Bronchial epithelial cell (primary cell): ENCODE measurements at regions not wholly inside any gene's neighbourhood (a gene's known extent, or its start where the extent isn't known, plus 50 kb on each side); places are given as distances from the start of the nearest gene placed in this dataset.

Source experiments
- DNase-seq: peaks from one replicate; pipeline ENCODE4 v3.0.0-alpha.2; 2010; ENCODE audit warnings: low read depth
- FAIRE-seq: peaks from 2 replicates; lab custom pipeline; 2011; peaks lifted over from hg19 to GRCh38; lab: Jason Lieb, UNC
- H3K27me3 ChIP-seq: 2 replicates; pipeline ENCODE4 v1.5.1; 2011; ENCODE audit warnings: low read length; ENCODE audit not compliant: control insufficient read depth, insufficient read depth
- H3K36me3 ChIP-seq: 2 replicates; pipeline ENCODE4 v1.5.1; 2011; ENCODE audit warnings: low read length; ENCODE audit not compliant: control insufficient read depth, insufficient read depth
- H3K4me3 ChIP-seq: 2 replicates; pipeline ENCODE4 v1.5.1; 2011; ENCODE audit warnings: mild to moderate bottlenecking, low read depth, low read length, control low read depth
- TF ChIP-seq, protein P1 (sequence below): IDR thresholded peaks from 2 replicates; pipeline ENCODE4 v1.5.1; 2011; ENCODE audit warnings: mild to moderate bottlenecking, moderate library complexity, low read length, control low read depth, inconsistent platforms; ENCODE audit not compliant: insufficient read depth, severe bottlenecking

DNA sequence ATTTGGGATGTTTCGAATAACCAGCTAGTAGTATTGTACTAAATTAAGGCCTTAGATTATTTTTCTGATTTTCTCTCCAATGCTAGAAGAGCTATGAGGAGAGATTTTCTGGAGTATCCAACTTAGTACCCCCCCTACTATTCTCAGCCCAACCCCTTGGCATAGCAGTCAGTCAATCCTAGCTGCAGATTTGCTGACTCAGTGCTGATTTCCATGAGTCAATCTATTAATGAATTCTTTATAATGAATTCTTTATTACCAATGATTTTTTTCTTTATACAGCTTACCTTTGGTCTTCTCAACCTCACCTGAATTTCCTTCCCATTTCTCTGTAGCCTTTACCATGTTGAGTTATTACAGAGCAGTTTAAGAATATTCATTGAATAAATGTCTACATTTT is 192.8 kb upstream of the ETAA1 start:
- Histone ChIP-seq H3K27me3 (no peaks in the 10 kb centered on the region), H3K4me3 (no peak overlapping the region), H3K36me3 (no peaks in the 10 kb centered on the region)
- no peak for FAIRE-seq
- DNase-seq: no peak
- TF ChIP-seq, protein P1, sequence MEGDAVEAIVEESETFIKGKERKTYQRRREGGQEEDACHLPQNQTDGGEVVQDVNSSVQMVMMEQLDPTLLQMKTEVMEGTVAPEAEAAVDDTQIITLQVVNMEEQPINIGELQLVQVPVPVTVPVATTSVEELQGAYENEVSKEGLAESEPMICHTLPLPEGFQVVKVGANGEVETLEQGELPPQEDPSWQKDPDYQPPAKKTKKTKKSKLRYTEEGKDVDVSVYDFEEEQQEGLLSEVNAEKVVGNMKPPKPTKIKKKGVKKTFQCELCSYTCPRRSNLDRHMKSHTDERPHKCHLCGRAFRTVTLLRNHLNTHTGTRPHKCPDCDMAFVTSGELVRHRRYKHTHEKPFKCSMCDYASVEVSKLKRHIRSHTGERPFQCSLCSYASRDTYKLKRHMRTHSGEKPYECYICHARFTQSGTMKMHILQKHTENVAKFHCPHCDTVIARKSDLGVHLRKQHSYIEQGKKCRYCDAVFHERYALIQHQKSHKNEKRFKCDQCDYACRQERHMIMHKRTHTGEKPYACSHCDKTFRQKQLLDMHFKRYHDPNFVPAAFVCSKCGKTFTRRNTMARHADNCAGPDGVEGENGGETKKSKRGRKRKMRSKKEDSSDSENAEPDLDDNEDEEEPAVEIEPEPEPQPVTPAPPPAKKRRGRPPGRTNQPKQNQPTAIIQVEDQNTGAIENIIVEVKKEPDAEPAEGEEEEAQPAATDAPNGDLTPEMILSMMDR: no peak

DNA sequence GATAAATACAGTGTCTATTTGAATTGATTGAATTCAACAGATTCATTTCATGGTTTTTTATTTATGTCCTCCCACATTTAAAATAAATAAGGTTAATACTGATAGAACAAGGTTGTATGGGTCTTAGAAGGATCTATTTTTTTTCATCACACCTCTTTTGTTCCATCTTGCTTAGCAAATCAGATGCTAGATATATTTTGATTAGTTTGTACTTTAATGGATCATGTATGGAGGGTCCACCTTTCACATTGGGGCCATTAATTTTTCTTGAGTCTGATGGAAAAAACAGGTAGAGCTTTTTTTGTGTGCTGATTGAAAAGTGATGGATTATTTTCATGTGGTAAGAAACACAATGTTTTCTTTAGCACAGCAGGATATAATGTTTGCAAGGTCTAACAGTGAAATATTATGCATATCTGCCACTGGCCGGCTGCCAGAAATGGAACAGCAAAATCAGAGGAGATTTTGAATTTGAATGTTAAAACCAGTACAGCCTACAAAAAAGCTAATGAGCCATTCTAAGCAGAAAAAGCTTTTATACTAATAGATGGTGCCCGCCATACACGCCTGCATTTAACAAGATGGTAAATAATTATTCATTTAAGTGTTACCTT is 188.1 kb upstream of the ETAA1 start:
- TF ChIP-seq, protein P1: no peak
- DNase-seq: no peak
- FAIRE-seq: no peak
- Histone ChIP-seq H3K27me3 (no peaks in the 10 kb centered on the region), H3K4me3 (no peak overlapping the region), H3K36me3 (no peaks in the 10 kb centered on the region)

DNA sequence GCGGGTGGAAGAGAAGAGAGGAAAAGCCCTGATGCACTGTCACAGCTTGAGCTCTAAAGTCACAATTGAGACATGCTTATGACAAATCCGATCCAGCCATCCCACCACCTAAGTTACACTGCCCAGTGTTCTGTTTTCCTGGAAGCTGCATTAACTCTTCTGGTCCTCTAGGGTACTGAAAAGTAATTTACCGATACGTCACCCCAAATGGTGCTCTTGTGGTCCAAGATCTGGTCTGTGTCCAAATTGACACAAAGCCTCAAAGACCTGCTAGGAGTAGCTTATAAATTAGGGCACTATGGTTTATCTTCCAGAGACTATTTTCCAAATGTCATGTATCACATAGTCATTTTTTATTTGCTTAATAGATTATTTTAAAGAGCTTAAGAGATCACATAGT is 186.7 kb upstream of the ETAA1 start:
- DNase-seq (no peak), FAIRE-seq (no peak)
- no peak overlapping the region for H3K4me3 ChIP-seq
- no peaks in the 10 kb centered on the region for H3K36me3 ChIP-seq
- no peaks in the 10 kb centered on the region for H3K27me3 ChIP-seq
- TF ChIP-seq, protein P1: no peak

DNA sequence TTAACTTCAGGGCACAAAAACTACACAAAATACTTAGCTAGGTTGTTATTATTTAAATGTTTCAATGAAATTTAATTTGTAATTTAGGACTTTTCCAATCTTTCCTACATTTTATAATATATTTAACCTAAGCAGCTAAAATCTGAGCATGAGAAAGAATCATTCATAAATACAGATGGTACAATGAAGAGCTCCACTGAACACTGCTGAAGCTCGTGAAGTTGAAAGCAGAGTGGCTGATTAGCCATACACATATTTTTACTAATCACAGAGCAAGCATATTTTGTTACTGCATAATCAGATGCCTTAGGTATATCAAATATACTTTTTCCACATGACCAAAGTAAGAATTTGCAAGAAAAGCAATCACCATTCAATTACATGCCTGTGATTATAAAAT is 184.9 kb upstream of the ETAA1 start:
- DNase-seq: no peak
- no peaks in the 10 kb centered on the region for H3K27me3 ChIP-seq
- TF ChIP-seq, protein P1: no peak
- H3K36me3 ChIP-seq: no peaks in the 10 kb centered on the region
- no peak overlapping the region for H3K4me3 ChIP-seq
- FAIRE-seq: no peak

DNA sequence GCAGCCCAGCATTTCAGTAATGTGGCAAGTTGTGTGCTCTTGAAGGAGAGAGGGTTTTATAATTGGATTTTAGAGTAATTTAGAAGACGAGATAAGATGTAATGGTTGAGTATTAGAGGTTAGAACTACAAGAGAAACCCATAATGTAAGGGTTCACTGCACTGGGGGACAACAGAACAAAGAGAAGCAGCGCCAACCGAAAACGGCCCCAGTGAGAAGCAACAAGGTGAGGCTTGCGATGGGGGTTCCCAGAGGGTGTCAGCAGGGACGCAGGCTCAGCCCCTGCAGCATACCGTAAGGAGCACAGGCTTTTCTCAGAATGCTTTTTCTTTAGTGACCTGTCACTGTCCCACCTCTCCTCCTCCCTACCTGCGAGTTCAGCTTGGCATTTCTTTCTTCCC is 183.9 kb upstream of the ETAA1 start:
- no peak for FAIRE-seq
- TF ChIP-seq, protein P1: no peak
- no peaks in the 10 kb centered on the region for H3K36me3 ChIP-seq

More for the DNA sequence above, 183.9 kb upstream of the ETAA1 start:
- Histone ChIP-seq H3K4me3 (no peak overlapping the region), H3K27me3 (no peaks in the 10 kb centered on the region)
- DNase-seq: no peak
